ENCODE measurements at regions not wholly inside any gene's neighbourhood (a gene's known extent, or its start where the extent isn't known, plus 50 kb on each side); places are given as distances from the start of the nearest gene placed in this dataset.

DNA sequence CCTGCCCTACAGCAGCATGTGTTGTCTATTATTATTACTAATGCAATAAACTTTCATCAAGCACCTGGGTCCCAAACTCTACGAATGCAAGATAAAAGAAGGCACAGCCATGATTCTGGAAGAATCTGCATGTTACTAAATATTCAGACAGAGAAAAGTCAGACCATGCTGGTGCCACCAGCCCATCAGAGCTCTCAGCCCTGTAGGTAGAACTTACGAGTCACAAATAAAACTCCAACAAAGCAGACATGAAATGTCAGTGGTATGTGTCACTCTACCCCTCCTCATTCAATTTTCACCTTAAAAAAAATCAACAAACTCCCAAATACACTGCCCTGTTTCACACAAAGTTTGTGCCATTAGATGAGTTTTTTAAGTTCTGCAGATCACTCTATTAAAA, 62.4 kb upstream of the TIAM1 start:
- Histone ChIP-seq H4K20me1 (replicated peaks in 1 of 2; ENCODE audit: control insufficient read depth in 1 of 2, insufficient read depth in 2 of 2, low read length in 2 of 2) (peaks cover 0 to 6% of the 10 kb centered on the region in 2 experiments), H3K4ac (replicated peaks; ENCODE audit: insufficient read length, low read depth, low read length) (no peak overlapping the region), H3K4me3 (ENCODE audit: extremely low read depth in 1 of 4, insufficient read depth in 2 of 4, low read depth in 3 of 4, low read length in 4 of 4) (no peak overlapping the region), H2BK120ac (replicated peaks; ENCODE audit: low read depth, low read length) (no peak overlapping the region), H4K91ac (replicated peaks; ENCODE audit: insufficient read length, low read length) (no peak overlapping the region), H2AK5ac (ENCODE audit: low read depth, low read length) (no peak overlapping the region), H3K79me1 (ENCODE audit: low read depth, low read length) (no peaks in the 10 kb centered on the region), H3K23me2 (ENCODE audit: low read depth, low read length) (no peaks in the 10 kb centered on the region; the same call in 1 of the 2 replicates), H3K79me2 (ENCODE audit: control insufficient read depth in 1 of 2, insufficient read depth in 2 of 2, low read length in 2 of 2) (peaks cover 3% of the 10 kb centered on the region in 2 experiments; a peak in 2 of 4 replicates), H4K5ac (ENCODE audit: insufficient read length, low read depth, low read length) (no peak overlapping the region), H2BK5ac (ENCODE audit: low read depth, low read length) (no peak overlapping the region), H2BK20ac (ENCODE audit: low read length) (no peak overlapping the region), H3K18ac (ENCODE audit: extremely low read depth, low read length) (no peak overlapping the region), H3K4me2 (ENCODE audit: insufficient read depth in 1 of 2, low read depth in 2 of 2, low read length in 2 of 2) (no peak overlapping the region), H3K56ac (replicated peaks; ENCODE audit: insufficient read length, low read depth, low read length) (no peak overlapping the region), H2BK15ac (ENCODE audit: low read length) (no peak overlapping the region), H4K8ac (ENCODE audit: extremely low read depth, insufficient read depth, low read length) (no peak overlapping the region), H3K23ac (ENCODE audit: insufficient read length) (no peak overlapping the region), H3K4me1 (replicated peaks in 1 of 4; ENCODE audit: control insufficient read depth in 3 of 4, insufficient read depth in 4 of 4, low read length in 3 of 4) (no peaks in the 10 kb centered on the region), H3K9me3 (ENCODE audit: insufficient read depth in 2 of 2, low read depth in 1 of 2, low read length in 1 of 2) (no peaks in the 10 kb centered on the region), H3K36me3 (ENCODE audit: control insufficient read depth in 2 of 4, insufficient read depth in 4 of 4, low read length in 3 of 4) (no peaks in the 10 kb centered on the region; a peak in 1 of 8 replicates), H3K27ac (ENCODE audit: low read depth, low read length) (no peak overlapping the region), H3K14ac (ENCODE audit: insufficient read length) (no peak overlapping the region), H2BK12ac (ENCODE audit: low read depth, low read length) (no peak overlapping the region), H2AFZ (ENCODE audit: low read length) (no peak overlapping the region), H3K27me3 (replicated peaks in 1 of 4; ENCODE audit: control insufficient read depth in 3 of 4, extremely low read depth in 1 of 4, insufficient read depth in 3 of 4, low read length in 3 of 4) (no peaks in the 10 kb centered on the region), H3K9ac (replicated peaks in 1 of 4; ENCODE audit: extremely low read depth in 1 of 4, low read depth in 3 of 4, low read length in 3 of 4) (no peak overlapping the region)
- no peak for TF ChIP-seq NRF1 (IDR thresholded peaks at IDR 0.05; ENCODE audit: low read depth, low read length)
- no peak for TF ChIP-seq MAFK (IDR thresholded peaks at IDR 0.05; ENCODE audit: low read depth, low read length)
- FAIRE-seq: no peak
- DNase-seq (ENCODE audit: low read depth in 1 of 2, low spot score in 2 of 2): no peak
- 92% methylated on average over 2 of the region's 2 CpGs; no CpG with 5 or more reads in 1 of the 2 experiments for WGBS, 2 experiments (ENCODE audit: extremely low coverage in 1 of 2, insufficient coverage in 1 of 2, insufficient read length in 1 of 2, insufficient replicate concordance in 2 of 2, low coverage in 1 of 2, low lambda C conversion rate in 2 of 2, missing lambda C conversion rate in 1 of 2)
- CTCF ChIA-PET (ENCODE audit: partially characterized antibody): interaction anchor here (0.6 to 2.3 kb wide), 5 partner anchors 12 to 328 kb away, joined by 3 to 11 read pairs (median 4); no protein-coding TSS in a partner anchor
- POLR2A ChIA-PET (ENCODE audit: partially characterized antibody): interaction anchor here (0.6 kb wide), 1 partner anchor 84 kb away, joined by 3 read pairs; no protein-coding TSS in a partner anchor
